ENCODE measurements at regions not wholly inside any gene's neighbourhood (a gene's known extent, or its start where the extent isn't known, plus 50 kb on each side); places are given as distances from the start of the nearest gene placed in this dataset.

GRCh38 chr13:86368924-86369323 is 569.7 kb upstream of the SLITRK6 start:
- TF ChIP-seq CTCF (IDR thresholded peaks at IDR 0.05): no peak
- H3K4me3 ChIP-seq: no peak overlapping the region
- peaks cover 4% of the 10 kb centered on the region for H3K9me3 ChIP-seq
- H3K4me1 ChIP-seq (ENCODE audit: low read depth): no peaks in the 10 kb centered on the region
- ATAC-seq (no peak), DNase-seq (no peak)
- intact Hi-C loops (cut with DNase I, micrococcal nuclease): no loop called here
- H3K36me3 ChIP-seq (ENCODE audit: low read depth): no peaks in the 10 kb centered on the region

- no peak for DNase-seq
- peaks cover 5% of the 10 kb centered on the region for H3K9me3 ChIP-seq
- H3K4me3 ChIP-seq: no peak overlapping the region
- H3K4me1 ChIP-seq (ENCODE audit: low read depth): no peaks in the 10 kb centered on the region
- intact Hi-C loops (cut with DNase I, micrococcal nuclease): no loop called here
- no peak for ATAC-seq
- no peaks in the 10 kb centered on the region for H3K36me3 ChIP-seq (ENCODE audit: low read depth)
- TF ChIP-seq CTCF (IDR thresholded peaks at IDR 0.05): no peak
Measured at GRCh38 chr13:86377451-86377850, 578.2 kb upstream of the SLITRK6 start.

- Histone ChIP-seq H3K36me3 (ENCODE audit: low read depth) (no peaks in the 10 kb centered on the region), H3K9me3 (peaks cover 9% of the 10 kb centered on the region), H3K4me3 (no peak overlapping the region), H3K4me1 (ENCODE audit: low read depth) (no peaks in the 10 kb centered on the region)
- intact Hi-C loops (cut with DNase I, micrococcal nuclease): no loop called here
- TF ChIP-seq CTCF (IDR thresholded peaks at IDR 0.05): no peak
- DNase-seq (no peak), ATAC-seq (no peak)
Measured at GRCh38 chr13:86378628-86379027, 579.4 kb upstream of the SLITRK6 start.

GRCh38 chr13:86383151-86383550 is 583.9 kb upstream of the SLITRK6 start:
- TF ChIP-seq CTCF (IDR thresholded peaks at IDR 0.05): no peak
- no peak for ATAC-seq
- Histone ChIP-seq H3K36me3 (ENCODE audit: low read depth) (no peaks in the 10 kb centered on the region), H3K4me1 (ENCODE audit: low read depth) (no peaks in the 10 kb centered on the region), H3K4me3 (no peak overlapping the region), H3K9me3 (peaks cover 8% of the 10 kb centered on the region)
- intact Hi-C loops (cut with DNase I, micrococcal nuclease): no loop called here
- no peak for DNase-seq

GRCh38 chr13:86383561-86383960 is 584.3 kb upstream of the SLITRK6 start:
- Histone ChIP-seq H3K36me3 (ENCODE audit: low read depth) (no peaks in the 10 kb centered on the region), H3K9me3 (peaks cover 8% of the 10 kb centered on the region), H3K4me3 (no peak overlapping the region), H3K4me1 (ENCODE audit: low read depth) (no peaks in the 10 kb centered on the region)
- no peak for ATAC-seq
- intact Hi-C loops (cut with DNase I, micrococcal nuclease): no loop called here
- TF ChIP-seq CTCF (IDR thresholded peaks at IDR 0.05): no peak
- no peak for DNase-seq

- no peaks in the 10 kb centered on the region for H3K4me1 ChIP-seq (ENCODE audit: low read depth)
- no peaks in the 10 kb centered on the region for H3K36me3 ChIP-seq (ENCODE audit: low read depth)
- intact Hi-C loops (cut with DNase I, micrococcal nuclease): no loop called here
- no peak overlapping the region for H3K4me3 ChIP-seq
- no peak for ATAC-seq
- DNase-seq: no peak
- H3K9me3 ChIP-seq: peaks cover 3% of the 10 kb centered on the region
- TF ChIP-seq CTCF (IDR thresholded peaks at IDR 0.05): no peak
Measured at GRCh38 chr13:86397635-86398034, 598.4 kb upstream of the SLITRK6 start.

Data from mucosa of descending colon (tissue), 3 donors.